GM13977 (cell line): ENCODE measurements at regions not wholly inside any gene's neighbourhood (a gene's known extent, or its start where the extent isn't known, plus 50 kb on each side); places are given as distances from the start of the nearest gene placed in this dataset.

ENCODE experiments used
- DNase-seq: peaks from one replicate; pipeline ENCODE4 v3.0.0; 2012; ENCODE audit warnings: low spot score
- CTCF ChIP-seq: IDR thresholded peaks from 2 replicates; pipeline ENCODE4 v1.5.1; 2012; ENCODE audit warnings: mild to moderate bottlenecking, control low read depth; ENCODE audit not compliant: insufficient read depth; ENCODE audit errors: extremely low read depth, missing control alignments
- in situ Hi-C: fragments of 300-500 bp; cut with MboI; formaldehyde crosslinking; loops from one replicate; pipeline ENCODE4 v1.12.0; 2022; ENCODE audit warnings: low sequenced_read_pairs, low pct_unique_long_range_greater_than_20kb, mixed read lengths, inconsistent platforms; ENCODE audit not compliant: unreplicated experiment

- no peak for TF ChIP-seq CTCF
- in situ Hi-C loops: no loop called here
- DNase-seq: no peak
Measured at GRCh38 chr5:13551645-13552044, 392.8 kb downstream of the DNAH5 start.

DNA sequence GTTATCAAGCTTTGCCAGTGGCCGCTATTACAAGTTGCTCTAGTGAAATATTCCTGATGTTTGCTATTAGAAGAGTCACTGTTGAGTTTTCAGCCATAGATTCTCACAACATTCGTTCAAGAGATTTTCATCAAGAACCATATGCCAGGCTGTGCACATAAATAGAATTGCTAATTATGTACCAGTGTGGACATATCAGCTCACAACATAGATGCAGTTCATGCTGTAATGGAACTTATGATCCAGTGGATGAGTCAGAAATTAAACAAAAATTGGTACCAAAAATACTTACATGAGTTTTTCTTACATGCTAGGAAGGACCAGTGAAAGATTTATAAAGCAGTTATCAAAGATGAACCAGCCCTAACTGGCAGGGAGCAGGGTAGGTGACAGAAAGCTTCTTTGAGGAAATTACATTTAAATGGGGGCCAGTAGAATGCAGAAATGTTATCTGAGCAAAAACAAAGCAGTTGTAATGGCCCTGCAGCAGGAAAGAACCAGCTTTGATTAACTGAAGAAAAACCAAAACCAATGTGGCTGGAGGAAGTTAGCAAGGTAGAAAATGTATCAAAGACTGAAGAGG lies 404.2 kb downstream of the DNAH5 start:
- no peak for DNase-seq
- no peak for TF ChIP-seq CTCF
- in situ Hi-C loops: no loop called here

DNA sequence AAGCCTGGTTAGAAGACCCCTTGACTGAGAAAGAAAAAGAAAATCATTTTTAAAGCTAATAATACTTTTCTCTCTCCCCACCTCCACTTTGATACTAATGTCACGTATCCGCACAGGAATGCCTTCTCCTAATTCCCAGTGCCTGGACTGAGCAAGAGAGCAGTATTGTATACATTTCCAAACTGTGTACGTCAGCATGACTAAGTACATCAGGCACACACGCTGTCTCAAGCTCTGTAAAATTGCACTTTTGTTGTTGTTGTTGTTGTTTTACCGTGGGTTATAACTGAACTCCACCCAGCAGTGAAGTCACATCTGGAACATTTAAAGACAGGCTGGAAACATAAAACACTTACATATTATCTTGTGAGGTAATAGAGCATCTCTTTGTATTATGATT lies 407.6 kb downstream of the DNAH5 start:
- DNase-seq: no peak
- in situ Hi-C loops: no loop called here
- no peak for TF ChIP-seq CTCF

DNA sequence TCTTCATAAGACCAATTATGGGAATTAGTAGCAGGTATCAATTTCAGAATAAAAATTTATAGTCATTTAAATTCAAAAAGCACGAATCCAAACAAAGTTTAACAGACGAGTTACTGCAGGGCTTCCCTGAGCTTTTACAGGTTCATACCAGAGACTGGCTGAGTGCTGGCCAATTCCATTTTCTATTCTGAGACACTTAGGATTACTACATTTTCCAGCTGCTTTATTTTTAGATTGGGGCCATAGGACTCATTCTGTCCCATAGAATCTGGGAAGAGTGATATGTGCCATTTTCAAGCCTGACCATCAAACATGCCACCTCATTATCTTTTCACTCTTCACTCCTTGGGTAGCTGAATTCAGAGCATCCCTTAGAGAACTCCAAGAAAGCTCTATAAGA lies 410.7 kb downstream of the DNAH5 start:
- no peak for DNase-seq
- TF ChIP-seq CTCF: no peak

DNA sequence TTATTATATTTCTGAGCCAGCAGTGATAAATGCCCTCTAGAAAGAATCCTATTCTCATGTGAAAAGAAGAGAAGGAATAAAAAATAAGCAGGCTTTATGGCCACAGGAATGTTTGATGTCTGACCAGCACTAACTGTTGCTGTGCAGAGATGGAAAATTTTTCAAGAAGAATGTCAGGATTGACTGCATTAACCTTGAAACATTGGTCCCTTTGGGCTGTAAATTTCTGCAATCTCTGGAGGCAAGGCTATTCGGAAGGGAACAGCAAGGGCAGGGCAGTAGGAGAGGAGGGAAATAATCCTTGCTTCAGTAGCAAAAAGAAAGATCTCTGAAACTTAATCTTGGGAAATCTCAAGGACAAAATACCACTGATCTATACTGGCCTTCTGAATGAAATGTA lies 415.2 kb downstream of the DNAH5 start:
- DNase-seq: no peak
- TF ChIP-seq CTCF: no peak
- in situ Hi-C loops: no loop called here

More for the DNA sequence above, 410.7 kb downstream of the DNAH5 start:
- in situ Hi-C loops: no loop called here

GRCh38 chr5:13524936-13525335 lies 419.6 kb downstream of the DNAH5 start:
- no peak for TF ChIP-seq CTCF
- in situ Hi-C loops: no loop called here
- no peak for DNase-seq

DNA sequence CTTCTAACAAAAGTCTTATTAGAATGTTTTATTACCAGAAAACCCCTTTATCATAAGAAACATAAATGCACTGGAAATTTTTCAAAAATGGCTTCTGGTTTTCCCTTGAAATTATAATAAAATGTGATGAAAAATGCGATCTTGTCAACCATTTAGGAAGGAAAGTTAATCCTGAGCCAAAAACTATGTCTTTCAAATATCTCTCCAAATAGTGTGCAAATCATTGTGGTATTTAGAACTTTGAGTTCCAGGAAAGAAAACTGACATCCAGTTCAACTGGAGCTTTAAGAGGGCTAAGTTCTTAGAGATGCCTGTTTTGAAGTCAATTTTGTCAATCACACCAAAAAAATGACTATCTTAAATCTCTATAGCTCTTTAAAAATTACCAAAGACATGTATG lies 425.4 kb downstream of the DNAH5 start:
- no peak for TF ChIP-seq CTCF
- in situ Hi-C loops: no loop called here
- no peak for DNase-seq
